ENCODE measurements at regions not wholly inside any gene's neighbourhood (a gene's known extent, or its start where the extent isn't known, plus 50 kb on each side); places are given as distances from the start of the nearest gene placed in this dataset.

- TF ChIP-seq PRDM15 (CRISPR knock-in tag; IDR thresholded peaks at IDR 0.05), result no peak
- TF ChIP-seq SIX5 (IDR thresholded peaks at IDR 0.05; ENCODE audit: low read depth, low read length, severe bottlenecking), result no peak
- TF ChIP-seq POLR2AphosphoS5 (IDR thresholded peaks at IDR 0.05; ENCODE audit: low read length), result no peak
- no peak for TF ChIP-seq CREB1 (IDR thresholded peaks at IDR 0.05; ENCODE audit: low read depth)
- TF ChIP-seq YBX1 (IDR thresholded peaks at IDR 0.05), result no peak
- no peak for TF ChIP-seq HDGF (IDR thresholded peaks at IDR 0.05)
- no peak for TF ChIP-seq ATF7 (IDR thresholded peaks at IDR 0.05; ENCODE audit: low read depth)
- no peak for TF ChIP-seq MXI1 (IDR thresholded peaks at IDR 0.05; ENCODE audit: low read depth, low read length)
- TF ChIP-seq BMI1 (IDR thresholded peaks at IDR 0.05; ENCODE audit: borderline replicate concordance), result no peak
- no peak for TF ChIP-seq ATF2 (IDR thresholded peaks at IDR 0.05; ENCODE audit: low read length)
- no peak for TF ChIP-seq IRF5 (IDR thresholded peaks at IDR 0.05; ENCODE audit: borderline replicate concordance)
- no peak for TF ChIP-seq SREBF1 (IDR thresholded peaks at IDR 0.05; ENCODE audit: low read length)
- no peak for TF ChIP-seq ZZZ3 (IDR thresholded peaks at IDR 0.05; ENCODE audit: control insufficient read depth, insufficient read length, low read depth)
- TF ChIP-seq MTA2 (IDR thresholded peaks at IDR 0.05; ENCODE audit: low read depth), result no peak
- TF ChIP-seq ZBTB11 (CRISPR knock-in tag; IDR thresholded peaks at IDR 0.05), result no peak
- TF ChIP-seq ZBTB4 (CRISPR knock-in tag; IDR thresholded peaks at IDR 0.05), result no peak
- no peak for TF ChIP-seq IKZF1 (conservative IDR thresholded peaks at IDR 0.05)
These were observed 242.2 kb downstream of the PTPRC start (continued) for GRCh38 chr1:198880818-198881597.
